Endothelial cell of umbilical vein (primary cell): ENCODE measurements at regions not wholly inside any gene's neighbourhood (a gene's known extent, or its start where the extent isn't known, plus 50 kb on each side); places are given as distances from the start of the nearest gene placed in this dataset.

Source experiments
- BruUV-seq: library from RNA; stranded (reverse); fragments of 400-500 nt; replicated peaks from 2 replicates; lab custom pipeline; 2021; lab: Mats Ljungman, UMichigan
- CTCF ChIA-PET: fragments of 300-600, 350-600 bp; sonication (Branson Sonifier 250); formaldehyde crosslinking; loops from one replicate; lab custom pipeline; 2021; ENCODE audit warnings: antibody characterized with exemption, inconsistent platforms; lab: Charles Lee
- POLR2A ChIA-PET: fragments of 300-600, 350-600 bp; sonication (Branson Sonifier 250); formaldehyde crosslinking; loops from one replicate; lab custom pipeline; 2021; ENCODE audit warnings: antibody characterized with exemption, inconsistent platforms; lab: Charles Lee
- DNase-seq: peaks from one replicate; pipeline ENCODE4 v3.0.0-alpha.2; 2011; ENCODE audit warnings: low read depth, low spot score
- FAIRE-seq: peaks from 2 replicates; lab custom pipeline; 2011; peaks lifted over from hg19 to GRCh38; lab: Jason Lieb, UNC
- H2AFZ ChIP-seq: 2 replicates; pipeline ENCODE4 v1.6.0; 2012; ENCODE audit warnings: low read depth, low read length, control low read depth, inconsistent platforms
- H3K27ac ChIP-seq: 2 replicates; pipeline ENCODE4 v1.5.1; 2011; ENCODE audit warnings: low read depth, mild to moderate bottlenecking, control low read depth, low read length, moderate library complexity; ENCODE audit not compliant: insufficient read depth
- H3K27me3 ChIP-seq, 2 experiments: 2 replicates each; pipeline versions ENCODE4 v1.6.0 to v1.6.1; 2011; ENCODE audit warnings: low read length in 2 of 2, mixed read lengths in 1 of 2; ENCODE audit not compliant: control insufficient read depth in 2 of 2, insufficient read depth in 2 of 2
- H3K36me3 ChIP-seq, 2 experiments: 2 replicates in 1 of 2; 3 replicates in 1 of 2; pipeline ENCODE4 v1.5.1; 2011; ENCODE audit warnings: low read length in 2 of 2, mild to moderate bottlenecking in 1 of 2, moderate library complexity in 1 of 2; ENCODE audit not compliant: control insufficient read depth in 2 of 2, insufficient read depth in 2 of 2; ENCODE audit errors: extremely low read depth in 1 of 2
- H3K4me1 ChIP-seq: 3 replicates; pipeline ENCODE4 v1.5.1; 2011; ENCODE audit warnings: mild to moderate bottlenecking, low read length; ENCODE audit not compliant: control insufficient read depth, insufficient read depth; ENCODE audit errors: extremely low read depth
- H3K4me2 ChIP-seq: 2 replicates; pipeline ENCODE4 v1.6.1; 2011; ENCODE audit warnings: low read length, control low read depth, mixed read lengths; ENCODE audit not compliant: insufficient read depth
- H3K4me3 ChIP-seq, 3 experiments: fragments of 200-600 bp in 1 of 3; sonication (generic), shearing (Covaris generic) in 1 of 3; replicated peaks in 1 of 3; 2 replicates each; pipeline ENCODE4 v1.5.1; 2011 to 2016; ENCODE audit warnings: control low read depth in 3 of 3, low read length in 3 of 3, mild to moderate bottlenecking in 2 of 3, inconsistent platforms in 1 of 3, low read depth in 1 of 3, moderate library complexity in 1 of 3; ENCODE audit not compliant: insufficient read depth in 1 of 3
- H3K79me2 ChIP-seq: 2 replicates; pipeline ENCODE4 v1.6.0; 2012; ENCODE audit warnings: low read length, inconsistent platforms; ENCODE audit not compliant: control insufficient read depth, insufficient read depth
- H3K9ac ChIP-seq: replicated peaks from 2 replicates; pipeline ENCODE3; 2011; ENCODE audit warnings: low read length, control low read depth; ENCODE audit not compliant: insufficient read depth; ENCODE audit errors: extremely low read depth
- H3K9me1 ChIP-seq: replicated peaks from 3 replicates; pipeline ENCODE4 v1.6.0; 2011; ENCODE audit warnings: mild to moderate bottlenecking, low read length; ENCODE audit not compliant: control insufficient read depth, insufficient read depth; ENCODE audit errors: extremely low read depth
- H3K9me3 ChIP-seq: replicated peaks from 2 replicates; pipeline ENCODE4 v1.5.1; 2012; ENCODE audit warnings: low read length, inconsistent platforms; ENCODE audit not compliant: control insufficient read depth, insufficient read depth
- H4K20me1 ChIP-seq: replicated peaks from 2 replicates; pipeline ENCODE3; 2011; ENCODE audit warnings: mild to moderate bottlenecking, low read length; ENCODE audit not compliant: control insufficient read depth, insufficient read depth; ENCODE audit errors: extremely low read depth
- CTCF ChIP-seq, 2 donors: IDR thresholded peaks; 1 replicate in 1 of 2; 2 replicates in 1 of 2; pipeline ENCODE4 v1.5.1; 2011; ENCODE audit warnings: low read length in 2 of 2, mild to moderate bottlenecking in 2 of 2, moderate library complexity in 2 of 2, control low read depth in 1 of 2, inconsistent platforms in 1 of 2, low read depth in 1 of 2; ENCODE audit not compliant: insufficient read depth in 1 of 2; ENCODE audit errors: extremely low read depth in 1 of 2
- EZH2 ChIP-seq: IDR thresholded peaks from 2 replicates; pipeline ENCODE4 v1.6.1; 2012; ENCODE audit warnings: borderline replicate concordance, low read depth, mild to moderate bottlenecking, moderate library complexity, low read length, inconsistent platforms; ENCODE audit not compliant: severe bottlenecking
- FOS ChIP-seq: IDR thresholded peaks from 2 replicates; pipeline ENCODE4 v1.6.1; 2011; ENCODE audit warnings: mild to moderate bottlenecking, low read length, moderate library complexity, borderline replicate concordance; ENCODE audit not compliant: insufficient read depth
- GATA2 ChIP-seq: IDR thresholded peaks from 2 replicates; pipeline ENCODE4 v1.7.0; 2011; ENCODE audit warnings: low read depth, mild to moderate bottlenecking, moderate library complexity, mixed read lengths, low read length; ENCODE audit not compliant: insufficient read length, insufficient read depth
- JUN ChIP-seq: IDR thresholded peaks from 2 replicates; pipeline ENCODE4 v1.6.1; 2011; ENCODE audit warnings: borderline replicate concordance, low read depth; ENCODE audit not compliant: insufficient read length, insufficient read depth
- MAX ChIP-seq: IDR thresholded peaks from 2 replicates; pipeline ENCODE4 v1.6.1; 2011; ENCODE audit not compliant: insufficient read depth, insufficient read length
- MYC ChIP-seq: IDR thresholded peaks from one replicate; pipeline ENCODE4 v1.6.1; 2011; ENCODE audit warnings: mild to moderate bottlenecking, low read depth, low read length
- POLR2A ChIP-seq: IDR thresholded peaks from 2 replicates; pipeline ENCODE4 v1.6.1; 2012; ENCODE audit warnings: low read depth, mild to moderate bottlenecking, control low read depth, low read length
- POLR2AphosphoS5 ChIP-seq: IDR thresholded peaks from 2 replicates; pipeline ENCODE4 v1.6.1; 2012; ENCODE audit warnings: low read depth, mild to moderate bottlenecking, control low read depth, low read length, moderate library complexity; ENCODE audit not compliant: insufficient read depth
- dilution Hi-C: fragments of 300-500 bp; cut with MboI; formaldehyde crosslinking; loops from one replicate; pipeline ENCODE4 v1.15.0; 2019; ENCODE audit warnings: low sequenced_read_pairs; ENCODE audit not compliant: extremely low pct_ligation_motif_present
- intact Hi-C: fragments of 100-400 bp; cut with micrococcal nuclease; formaldehyde crosslinking; loops from one replicate; pipeline ENCODE4 v1.10.0; 2022

- no TSS peak for BruUV-seq
- peak overlapping the region; percentile 8 for H3K27ac ChIP-seq
- ChIA-PET CTCF (interaction anchor here (0.7 to 10.2 kb wide), 8 partner anchors 16 to 307 kb away, joined by 3 to 263 read pairs (median 3); partner anchors contain the start of gene ITGA6), POLR2A (no interaction called here)
- H3K9me3 ChIP-seq: no peaks in the 10 kb centered on the region
- no peaks in the 10 kb centered on the region for H3K36me3 ChIP-seq
- H3K9ac ChIP-seq: no peak overlapping the region
- H3K4me2 ChIP-seq: no peak overlapping the region
- H3K4me3 ChIP-seq: no peak overlapping the region
- intact Hi-C loops (loop anchor here (5.0 kb wide), 1 partner anchor 74 kb away; no protein-coding TSS in a partner anchor), dilution Hi-C loops (loop anchor here (25.0 kb wide), 1 partner anchor 259 kb away; the partner anchor contains the start of gene ITGA6)
- H3K79me2 ChIP-seq: no peaks in the 10 kb centered on the region
- H2AFZ ChIP-seq: peak overlapping the region; percentile 67
- DNase-seq (peak; percentile 50), FAIRE-seq (no peak)
- TF ChIP-seq GATA2 (peak; percentile 78), POLR2AphosphoS5 (no peak)
- H3K4me1 ChIP-seq: peaks cover 7% of the 10 kb centered on the region
- H3K9me1 ChIP-seq: no peaks in the 10 kb centered on the region
- no peaks in the 10 kb centered on the region for H4K20me1 ChIP-seq
- H3K27me3 ChIP-seq: no peaks in the 10 kb centered on the region
These were observed 75.3 kb upstream of the DLX2 start for GRCh38 chr2:172177996-172178395.

GRCh38 chr2:172179045-172179701 is 76.5 kb upstream of the DLX2 start:
- intact Hi-C loops: loop anchor here (5.0 kb wide), 1 partner anchor 73 kb away; no protein-coding TSS in a partner anchor
- H3K27me3 ChIP-seq: no peaks in the 10 kb centered on the region
- no peaks in the 10 kb centered on the region for H3K36me3 ChIP-seq
- dilution Hi-C loops: loop anchor here (25.0 kb wide), 1 partner anchor 258 kb away; the partner anchor contains the start of gene ITGA6
- no peak overlapping the region for H3K27ac ChIP-seq
- FAIRE-seq (no peak), DNase-seq (no peak)
- H4K20me1 ChIP-seq: no peaks in the 10 kb centered on the region
- TF ChIP-seq GATA2 (no peak), POLR2AphosphoS5 (no peak), CTCF (IDR thresholded peaks at IDR 0.05; ENCODE audit: extremely low read depth in 1 of 2, insufficient read depth in 1 of 2, low read depth in 1 of 2, low read length in 2 of 2) (no peak), FOS (no peak), EZH2 (no peak), MAX (no peak), MYC (no peak), POLR2A (no peak), JUN (no peak)
- H3K4me2 ChIP-seq: no peak overlapping the region
- H2AFZ ChIP-seq: no peak overlapping the region
- POLR2A ChIA-PET: no interaction called here
- H3K79me2 ChIP-seq: no peaks in the 10 kb centered on the region
- H3K9me1 ChIP-seq: no peaks in the 10 kb centered on the region
- no TSS peak for BruUV-seq
- H3K4me1 ChIP-seq: peaks cover 7% of the 10 kb centered on the region
- no peak overlapping the region for H3K4me3 ChIP-seq
- CTCF ChIA-PET: interaction anchor here (0.6 to 10.2 kb wide), 2 partner anchors 25 to 286 kb away, joined by 3 to 263 read pairs; no protein-coding TSS in a partner anchor
- no peaks in the 10 kb centered on the region for H3K9me3 ChIP-seq
- no peak overlapping the region for H3K9ac ChIP-seq
